Stimulated activated effector memory CD8-positive, alpha-beta T cell treated with anti-CD3 and anti-CD28 coated beads, Interleukin-12 subunit alpha, Interleukin-12 subunit beta, amount 100 ng/mL, for 72 hours (primary cell): ENCODE measurements at regions not wholly inside any gene's neighbourhood (a gene's known extent, or its start where the extent isn't known, plus 50 kb on each side); places are given as distances from the start of the nearest gene placed in this dataset.

Experiments used
- ATAC-seq: fragments of 150-1000 bp; cut with Tn5 transposase; 2 replicates; pipeline ENCODE4 v1.10.0; 2021
- DNase-seq, 2 donors: peaks; one replicate each; pipeline ENCODE4 v3.0.0; 2021 to 2022; ENCODE audit warnings: low spot score in 2 of 2
- H3K27ac Mint-ChIP-seq: one replicate; pipeline ENCODE4 v1.8.0; 2022; ENCODE audit warnings: mild to moderate bottlenecking, mixed read lengths
- H3K36me3 Mint-ChIP-seq: one replicate; pipeline ENCODE4 v1.8.0; 2022; ENCODE audit warnings: mild to moderate bottlenecking, mixed read lengths
- H3K4me1 Mint-ChIP-seq: one replicate; pipeline ENCODE4 v1.8.0; 2022; ENCODE audit warnings: mixed read lengths
- H3K4me3 Mint-ChIP-seq: one replicate; pipeline ENCODE4 v1.8.0; 2022; ENCODE audit warnings: mild to moderate bottlenecking, mixed read lengths
- H3K9me3 Mint-ChIP-seq: one replicate; pipeline ENCODE4 v1.8.0; 2022; ENCODE audit warnings: mixed read lengths

GRCh38 chr6:14690120-14691056 lies 555.5 kb upstream of the JARID2 start:
- H3K4me1 Mint-ChIP-seq: no peaks in the 10 kb centered on the region
- H3K36me3 Mint-ChIP-seq: no peaks in the 10 kb centered on the region
- no peak overlapping the region for H3K27ac Mint-ChIP-seq
- ATAC-seq (no peak), DNase-seq (no peak)
- H3K4me3 Mint-ChIP-seq: no peak overlapping the region
- no peaks in the 10 kb centered on the region for H3K9me3 Mint-ChIP-seq

GRCh38 chr6:14692208-14692607 lies 553.7 kb upstream of the JARID2 start:
- DNase-seq (no peak), ATAC-seq (no peak)
- Mint-ChIP-seq H3K4me1 (no peaks in the 10 kb centered on the region), H3K4me3 (no peak overlapping the region), H3K9me3 (no peaks in the 10 kb centered on the region), H3K36me3 (no peaks in the 10 kb centered on the region), H3K27ac (no peak overlapping the region)

- H3K4me1 Mint-ChIP-seq: no peaks in the 10 kb centered on the region
- H3K36me3 Mint-ChIP-seq: no peaks in the 10 kb centered on the region
- no peaks in the 10 kb centered on the region for H3K9me3 Mint-ChIP-seq
- ATAC-seq (no peak), DNase-seq (no peak)
- H3K4me3 Mint-ChIP-seq: no peak overlapping the region
- no peak overlapping the region for H3K27ac Mint-ChIP-seq
Measured at GRCh38 chr6:14693301-14694192, 552.3 kb upstream of the JARID2 start.

GRCh38 chr6:14694308-14694707 lies 551.6 kb upstream of the JARID2 start:
- H3K9me3 Mint-ChIP-seq: no peaks in the 10 kb centered on the region
- H3K4me3 Mint-ChIP-seq: no peak overlapping the region
- no peaks in the 10 kb centered on the region for H3K36me3 Mint-ChIP-seq
- DNase-seq (no peak), ATAC-seq (no peak)
- no peaks in the 10 kb centered on the region for H3K4me1 Mint-ChIP-seq
- H3K27ac Mint-ChIP-seq: no peak overlapping the region

GRCh38 chr6:14695579-14695978 lies 550.3 kb upstream of the JARID2 start:
- no peak overlapping the region for H3K4me3 Mint-ChIP-seq
- H3K4me1 Mint-ChIP-seq: no peaks in the 10 kb centered on the region
- H3K9me3 Mint-ChIP-seq: no peaks in the 10 kb centered on the region
- no peaks in the 10 kb centered on the region for H3K36me3 Mint-ChIP-seq
- no peak for DNase-seq
- no peak overlapping the region for H3K27ac Mint-ChIP-seq
- no peak for ATAC-seq

- H3K36me3 Mint-ChIP-seq: no peaks in the 10 kb centered on the region
- no peak overlapping the region for H3K27ac Mint-ChIP-seq
- DNase-seq: no peak
Measured at GRCh38 chr6:14696367-14696766, 549.5 kb upstream of the JARID2 start.

GRCh38 chr6:14697427-14697826 lies 548.4 kb upstream of the JARID2 start:
- no peak for DNase-seq
- no peaks in the 10 kb centered on the region for H3K4me1 Mint-ChIP-seq
- H3K27ac Mint-ChIP-seq: no peak overlapping the region
- no peak overlapping the region for H3K4me3 Mint-ChIP-seq
- no peak for ATAC-seq
- no peaks in the 10 kb centered on the region for H3K36me3 Mint-ChIP-seq
- no peaks in the 10 kb centered on the region for H3K9me3 Mint-ChIP-seq

More at GRCh38 chr6:14696367-14696766, 549.5 kb upstream of the JARID2 start:
- Mint-ChIP-seq H3K4me3 (no peak overlapping the region), H3K4me1 (no peaks in the 10 kb centered on the region), H3K9me3 (no peaks in the 10 kb centered on the region)
- ATAC-seq: no peak

- H3K27ac Mint-ChIP-seq: no peak overlapping the region
- DNase-seq (no peak), ATAC-seq (no peak)
- peaks cover 13% of the 10 kb centered on the region for H3K4me1 Mint-ChIP-seq
- H3K4me3 Mint-ChIP-seq: no peak overlapping the region
- H3K9me3 Mint-ChIP-seq: no peaks in the 10 kb centered on the region
- no peaks in the 10 kb centered on the region for H3K36me3 Mint-ChIP-seq
Measured at GRCh38 chr6:14699803-14700601, 545.9 kb upstream of the JARID2 start.

- ATAC-seq: no peak
- Mint-ChIP-seq H3K4me1 (peaks cover 28% of the 10 kb centered on the region), H3K4me3 (no peak overlapping the region), H3K9me3 (no peaks in the 10 kb centered on the region), H3K36me3 (no peaks in the 10 kb centered on the region), H3K27ac (no peak overlapping the region)
- no peak for DNase-seq
Measured at GRCh38 chr6:14701946-14702345, 543.9 kb upstream of the JARID2 start.

GRCh38 chr6:14702678-14703077 lies 543.2 kb upstream of the JARID2 start:
- Mint-ChIP-seq H3K36me3 (peaks cover 5% of the 10 kb centered on the region), H3K27ac (no peak overlapping the region), H3K4me1 (peaks cover 35% of the 10 kb centered on the region), H3K4me3 (no peak overlapping the region), H3K9me3 (peaks cover under 1% of the 10 kb centered on the region)
- ATAC-seq: no peak
- DNase-seq: no peak

GRCh38 chr6:14703586-14703985 lies 542.3 kb upstream of the JARID2 start:
- ATAC-seq: no peak
- H3K4me3 Mint-ChIP-seq: no peak overlapping the region
- H3K9me3 Mint-ChIP-seq: peaks cover 8% of the 10 kb centered on the region
- no peak for DNase-seq
- peaks cover 44% of the 10 kb centered on the region for H3K4me1 Mint-ChIP-seq
- H3K27ac Mint-ChIP-seq: no peak overlapping the region
- peaks cover 5% of the 10 kb centered on the region for H3K36me3 Mint-ChIP-seq

GRCh38 chr6:14704383-14705271 lies 541.2 kb upstream of the JARID2 start:
- Mint-ChIP-seq H3K27ac (peak overlapping the region; percentile 71), H3K36me3 (peaks cover 5% of the 10 kb centered on the region), H3K9me3 (peaks cover 8% of the 10 kb centered on the region), H3K4me1 (peaks cover 44% of the 10 kb centered on the region), H3K4me3 (no peak overlapping the region)
- ATAC-seq: no peak
- DNase-seq: no peak

GRCh38 chr6:14705841-14706377 lies 540.0 kb upstream of the JARID2 start:
- Mint-ChIP-seq H3K36me3 (peaks cover 5% of the 10 kb centered on the region), H3K27ac (peak overlapping the region; percentile 71), H3K9me3 (peaks cover 8% of the 10 kb centered on the region), H3K4me3 (peak overlapping the region; percentile 27), H3K4me1 (peaks cover 55% of the 10 kb centered on the region)
- DNase-seq (no peak), ATAC-seq (no peak)

GRCh38 chr6:14706378-14706929 lies 539.4 kb upstream of the JARID2 start:
- DNase-seq: peak; percentile 44 to 78
- peak; percentile 96 for ATAC-seq
- peak overlapping the region; percentile 71 for H3K27ac Mint-ChIP-seq
- H3K9me3 Mint-ChIP-seq: peaks cover 8% of the 10 kb centered on the region
- H3K36me3 Mint-ChIP-seq: peaks cover 5% of the 10 kb centered on the region
- peaks cover 60% of the 10 kb centered on the region for H3K4me1 Mint-ChIP-seq
- H3K4me3 Mint-ChIP-seq: peak overlapping the region; percentile 27
